Activated T-helper 17 cell treated with anti-CD3 and anti-CD28 coated beads, Interleukin-2, amount 50 U/mL, for 72 hours (primary cell): ENCODE measurements at regions not wholly inside any gene's neighbourhood (a gene's known extent, or its start where the extent isn't known, plus 50 kb on each side); places are given as distances from the start of the nearest gene placed in this dataset.

Experiments used
- ATAC-seq: fragments of 150-1000 bp; cut with Tn5 transposase; replicated peaks from 2 replicates; pipeline ENCODE4 v1.10.0; 2021; ENCODE audit warnings: mild to moderate bottlenecking, moderate library complexity
- H3K27ac Mint-ChIP-seq: one replicate; pipeline ENCODE4 v1.8.0; 2022; ENCODE audit warnings: mixed read lengths
- H3K27me3 Mint-ChIP-seq: one replicate; pipeline ENCODE4 v1.8.0; 2022; ENCODE audit warnings: mixed read lengths
- H3K36me3 Mint-ChIP-seq: one replicate; pipeline ENCODE4 v1.8.0; 2022; ENCODE audit warnings: low read depth, mild to moderate bottlenecking, mixed read lengths
- H3K4me1 Mint-ChIP-seq: one replicate; pipeline ENCODE4 v1.8.0; 2022; ENCODE audit warnings: mixed read lengths
- H3K4me3 Mint-ChIP-seq: one replicate; pipeline ENCODE4 v1.8.0; 2022; ENCODE audit warnings: mild to moderate bottlenecking, mixed read lengths
- H3K9me3 Mint-ChIP-seq: one replicate; pipeline ENCODE4 v1.8.0; 2022; ENCODE audit warnings: mixed read lengths

GRCh38 chr1:188317894-188318293 is 1489.1 kb downstream of the PLA2G4A start:
- Mint-ChIP-seq H3K36me3 (no peaks in the 10 kb centered on the region), H3K4me1 (no peaks in the 10 kb centered on the region)
- no peak for ATAC-seq

GRCh38 chr1:188325211-188325610 is 1496.5 kb downstream of the PLA2G4A start:
- Mint-ChIP-seq H3K4me3 (no peak overlapping the region), H3K4me1 (no peaks in the 10 kb centered on the region), H3K9me3 (peaks cover 4% of the 10 kb centered on the region), H3K36me3 (no peaks in the 10 kb centered on the region), H3K27me3 (no peaks in the 10 kb centered on the region), H3K27ac (no peak overlapping the region)
- no peak for ATAC-seq

More at GRCh38 chr1:188317894-188318293, 1489.1 kb downstream of the PLA2G4A start:
- Mint-ChIP-seq H3K27me3 (no peaks in the 10 kb centered on the region), H3K9me3 (peaks cover 4% of the 10 kb centered on the region), H3K4me3 (no peak overlapping the region), H3K27ac (no peak overlapping the region)

- Mint-ChIP-seq H3K36me3 (no peaks in the 10 kb centered on the region), H3K9me3 (peaks cover 23% of the 10 kb centered on the region)
- no peak for ATAC-seq
Observed at GRCh38 chr1:188343914-188344313, 1515.2 kb downstream of the PLA2G4A start.

GRCh38 chr1:188350104-188350503 is 1521.4 kb downstream of the PLA2G4A start:
- Mint-ChIP-seq H3K4me3 (no peak overlapping the region), H3K27me3 (no peaks in the 10 kb centered on the region), H3K27ac (no peak overlapping the region), H3K36me3 (no peaks in the 10 kb centered on the region), H3K4me1 (no peaks in the 10 kb centered on the region), H3K9me3 (peaks cover 23% of the 10 kb centered on the region)
- ATAC-seq, result no peak

More at GRCh38 chr1:188343914-188344313, 1515.2 kb downstream of the PLA2G4A start:
- H3K4me1 Mint-ChIP-seq, result no peaks in the 10 kb centered on the region
- H3K27ac Mint-ChIP-seq, result no peak overlapping the region
- no peak overlapping the region for H3K4me3 Mint-ChIP-seq
- H3K27me3 Mint-ChIP-seq, result no peaks in the 10 kb centered on the region

GRCh38 chr1:188355082-188355481 is 1526.3 kb downstream of the PLA2G4A start:
- Mint-ChIP-seq H3K4me3 (no peak overlapping the region), H3K9me3 (peaks cover 18% of the 10 kb centered on the region), H3K4me1 (no peaks in the 10 kb centered on the region), H3K36me3 (no peaks in the 10 kb centered on the region), H3K27ac (no peak overlapping the region), H3K27me3 (no peaks in the 10 kb centered on the region)
- no peak for ATAC-seq

GRCh38 chr1:188355847-188356246 is 1527.1 kb downstream of the PLA2G4A start:
- Mint-ChIP-seq H3K27me3 (no peaks in the 10 kb centered on the region), H3K27ac (no peak overlapping the region), H3K36me3 (no peaks in the 10 kb centered on the region), H3K9me3 (peaks cover 18% of the 10 kb centered on the region), H3K4me3 (no peak overlapping the region), H3K4me1 (no peaks in the 10 kb centered on the region)
- no peak for ATAC-seq

GRCh38 chr1:188359315-188359714 is 1530.6 kb downstream of the PLA2G4A start:
- no peaks in the 10 kb centered on the region for H3K4me1 Mint-ChIP-seq
- ATAC-seq, result no peak
- H3K27me3 Mint-ChIP-seq, result no peaks in the 10 kb centered on the region
- no peak overlapping the region for H3K27ac Mint-ChIP-seq
- peaks cover 15% of the 10 kb centered on the region for H3K9me3 Mint-ChIP-seq
- H3K36me3 Mint-ChIP-seq, result no peaks in the 10 kb centered on the region
- no peak overlapping the region for H3K4me3 Mint-ChIP-seq

GRCh38 chr1:188363943-188364342 is 1535.2 kb downstream of the PLA2G4A start:
- no peak for ATAC-seq
- H3K4me3 Mint-ChIP-seq, result no peak overlapping the region
- no peaks in the 10 kb centered on the region for H3K27me3 Mint-ChIP-seq
- H3K27ac Mint-ChIP-seq, result no peak overlapping the region
- H3K9me3 Mint-ChIP-seq, result peaks cover 14% of the 10 kb centered on the region
- no peaks in the 10 kb centered on the region for H3K36me3 Mint-ChIP-seq
- no peaks in the 10 kb centered on the region for H3K4me1 Mint-ChIP-seq

- H3K9me3 Mint-ChIP-seq, result peaks cover 10% of the 10 kb centered on the region
- no peaks in the 10 kb centered on the region for H3K4me1 Mint-ChIP-seq
Observed at GRCh38 chr1:188364927-188365449, 1536.2 kb downstream of the PLA2G4A start.

GRCh38 chr1:188365874-188366273 is 1537.1 kb downstream of the PLA2G4A start:
- no peaks in the 10 kb centered on the region for H3K27me3 Mint-ChIP-seq
- no peak overlapping the region for H3K27ac Mint-ChIP-seq
- no peaks in the 10 kb centered on the region for H3K4me1 Mint-ChIP-seq
- H3K36me3 Mint-ChIP-seq, result no peaks in the 10 kb centered on the region
- no peak for ATAC-seq
- peaks cover 10% of the 10 kb centered on the region for H3K9me3 Mint-ChIP-seq
- H3K4me3 Mint-ChIP-seq, result no peak overlapping the region

More at GRCh38 chr1:188364927-188365449, 1536.2 kb downstream of the PLA2G4A start:
- Mint-ChIP-seq H3K36me3 (no peaks in the 10 kb centered on the region), H3K27me3 (no peaks in the 10 kb centered on the region), H3K4me3 (no peak overlapping the region), H3K27ac (no peak overlapping the region)
- ATAC-seq, result no peak

GRCh38 chr1:188367661-188368060 is 1538.9 kb downstream of the PLA2G4A start:
- H3K36me3 Mint-ChIP-seq, result no peaks in the 10 kb centered on the region

GRCh38 chr1:188371295-188371806 is 1542.6 kb downstream of the PLA2G4A start:
- Mint-ChIP-seq H3K27ac (no peak overlapping the region), H3K36me3 (no peaks in the 10 kb centered on the region), H3K4me3 (no peak overlapping the region), H3K27me3 (no peaks in the 10 kb centered on the region), H3K4me1 (no peaks in the 10 kb centered on the region), H3K9me3 (peaks cover 5% of the 10 kb centered on the region)
- no peak for ATAC-seq

More at GRCh38 chr1:188367661-188368060, 1538.9 kb downstream of the PLA2G4A start:
- Mint-ChIP-seq H3K4me3 (no peak overlapping the region), H3K27me3 (no peaks in the 10 kb centered on the region), H3K4me1 (no peaks in the 10 kb centered on the region), H3K27ac (no peak overlapping the region), H3K9me3 (peaks cover 10% of the 10 kb centered on the region)
- no peak for ATAC-seq

GRCh38 chr1:188372821-188373220 is 1544.1 kb downstream of the PLA2G4A start:
- peaks cover 10% of the 10 kb centered on the region for H3K9me3 Mint-ChIP-seq
- no peaks in the 10 kb centered on the region for H3K36me3 Mint-ChIP-seq
- no peak for ATAC-seq
- H3K4me1 Mint-ChIP-seq, result no peaks in the 10 kb centered on the region
- no peak overlapping the region for H3K4me3 Mint-ChIP-seq
- no peak overlapping the region for H3K27ac Mint-ChIP-seq
- no peaks in the 10 kb centered on the region for H3K27me3 Mint-ChIP-seq

GRCh38 chr1:188382851-188383250 is 1554.1 kb downstream of the PLA2G4A start:
- no peaks in the 10 kb centered on the region for H3K27me3 Mint-ChIP-seq
- no peaks in the 10 kb centered on the region for H3K36me3 Mint-ChIP-seq
- H3K4me1 Mint-ChIP-seq, result no peaks in the 10 kb centered on the region
- peaks cover 12% of the 10 kb centered on the region for H3K9me3 Mint-ChIP-seq
- H3K27ac Mint-ChIP-seq, result no peak overlapping the region
- no peak overlapping the region for H3K4me3 Mint-ChIP-seq
- no peak for ATAC-seq

GRCh38 chr1:188386161-188386560 is 1557.4 kb downstream of the PLA2G4A start:
- H3K4me1 Mint-ChIP-seq, result no peaks in the 10 kb centered on the region
- H3K27me3 Mint-ChIP-seq, result no peaks in the 10 kb centered on the region

More at GRCh38 chr1:188386161-188386560, 1557.4 kb downstream of the PLA2G4A start:
- no peak overlapping the region for H3K4me3 Mint-ChIP-seq
- no peaks in the 10 kb centered on the region for H3K36me3 Mint-ChIP-seq
- no peak overlapping the region for H3K27ac Mint-ChIP-seq
- H3K9me3 Mint-ChIP-seq, result peaks cover 6% of the 10 kb centered on the region
- no peak for ATAC-seq
